ENCODE measurements at regions not wholly inside any gene's neighbourhood (a gene's known extent, or its start where the extent isn't known, plus 50 kb on each side); places are given as distances from the start of the nearest gene placed in this dataset.

DNA sequence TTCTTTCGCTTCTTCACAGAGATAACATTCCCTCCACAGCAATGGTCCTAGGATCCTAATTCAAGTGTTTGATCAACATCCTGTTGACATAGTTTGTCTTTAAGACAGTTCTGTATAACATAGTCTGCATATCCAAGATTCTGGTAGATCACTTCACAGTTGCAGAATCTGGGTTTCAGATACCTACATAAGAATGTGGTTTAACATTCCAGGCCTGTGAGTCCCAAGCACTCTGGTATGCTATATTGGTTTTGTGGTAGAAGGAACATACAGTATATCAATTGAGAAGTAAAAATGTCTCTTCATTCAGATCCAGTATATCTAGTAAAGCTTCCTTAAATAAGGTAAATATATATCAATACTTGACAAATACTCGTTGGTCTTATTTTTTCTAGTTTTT is 914.2 kb upstream of the CDH6 start:
- TF ChIP-seq, protein P1, sequence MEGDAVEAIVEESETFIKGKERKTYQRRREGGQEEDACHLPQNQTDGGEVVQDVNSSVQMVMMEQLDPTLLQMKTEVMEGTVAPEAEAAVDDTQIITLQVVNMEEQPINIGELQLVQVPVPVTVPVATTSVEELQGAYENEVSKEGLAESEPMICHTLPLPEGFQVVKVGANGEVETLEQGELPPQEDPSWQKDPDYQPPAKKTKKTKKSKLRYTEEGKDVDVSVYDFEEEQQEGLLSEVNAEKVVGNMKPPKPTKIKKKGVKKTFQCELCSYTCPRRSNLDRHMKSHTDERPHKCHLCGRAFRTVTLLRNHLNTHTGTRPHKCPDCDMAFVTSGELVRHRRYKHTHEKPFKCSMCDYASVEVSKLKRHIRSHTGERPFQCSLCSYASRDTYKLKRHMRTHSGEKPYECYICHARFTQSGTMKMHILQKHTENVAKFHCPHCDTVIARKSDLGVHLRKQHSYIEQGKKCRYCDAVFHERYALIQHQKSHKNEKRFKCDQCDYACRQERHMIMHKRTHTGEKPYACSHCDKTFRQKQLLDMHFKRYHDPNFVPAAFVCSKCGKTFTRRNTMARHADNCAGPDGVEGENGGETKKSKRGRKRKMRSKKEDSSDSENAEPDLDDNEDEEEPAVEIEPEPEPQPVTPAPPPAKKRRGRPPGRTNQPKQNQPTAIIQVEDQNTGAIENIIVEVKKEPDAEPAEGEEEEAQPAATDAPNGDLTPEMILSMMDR (conservative IDR thresholded peaks at IDR 0.05 in 1 of 2, IDR thresholded peaks at IDR 0.05 in 1 of 2; ENCODE audit: low read depth in 1 of 2, low read length in 2 of 2) = no peak
- no peak for TF ChIP-seq EZH2 (IDR thresholded peaks at IDR 0.05; ENCODE audit: low read length, missing control alignments)

Measured in fibroblast of lung (primary cell).